Amniotic epithelial cell (primary cell): ENCODE measurements at regions not wholly inside any gene's neighbourhood (a gene's known extent, or its start where the extent isn't known, plus 50 kb on each side); places are given as distances from the start of the nearest gene placed in this dataset.

Experiments
- DNase-seq: peaks from one replicate; pipeline ENCODE4 v3.0.0-alpha.2; 2010; ENCODE audit warnings: low read depth

DNA sequence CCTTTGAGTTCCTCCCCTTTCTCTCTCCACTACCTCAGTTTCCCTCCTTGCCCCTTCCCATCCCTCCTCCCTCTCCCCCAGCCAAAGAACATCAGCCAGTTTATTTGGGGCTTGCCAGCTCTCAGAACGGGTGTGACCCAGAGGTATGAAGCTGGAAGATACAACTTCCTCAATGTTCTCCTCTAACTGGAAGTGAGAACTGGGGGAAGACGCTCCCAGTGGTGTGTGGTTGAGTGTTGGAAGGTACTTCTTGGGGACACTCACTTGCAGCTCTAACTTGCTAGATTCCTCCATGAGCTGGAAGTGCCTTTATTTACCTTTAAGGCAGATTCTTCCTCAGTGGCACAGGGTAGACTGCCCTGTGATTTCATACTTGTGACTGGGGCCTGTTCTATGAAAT, 110.5 kb upstream of the HABP2 start:
- DNase-seq, result no peak

DNA sequence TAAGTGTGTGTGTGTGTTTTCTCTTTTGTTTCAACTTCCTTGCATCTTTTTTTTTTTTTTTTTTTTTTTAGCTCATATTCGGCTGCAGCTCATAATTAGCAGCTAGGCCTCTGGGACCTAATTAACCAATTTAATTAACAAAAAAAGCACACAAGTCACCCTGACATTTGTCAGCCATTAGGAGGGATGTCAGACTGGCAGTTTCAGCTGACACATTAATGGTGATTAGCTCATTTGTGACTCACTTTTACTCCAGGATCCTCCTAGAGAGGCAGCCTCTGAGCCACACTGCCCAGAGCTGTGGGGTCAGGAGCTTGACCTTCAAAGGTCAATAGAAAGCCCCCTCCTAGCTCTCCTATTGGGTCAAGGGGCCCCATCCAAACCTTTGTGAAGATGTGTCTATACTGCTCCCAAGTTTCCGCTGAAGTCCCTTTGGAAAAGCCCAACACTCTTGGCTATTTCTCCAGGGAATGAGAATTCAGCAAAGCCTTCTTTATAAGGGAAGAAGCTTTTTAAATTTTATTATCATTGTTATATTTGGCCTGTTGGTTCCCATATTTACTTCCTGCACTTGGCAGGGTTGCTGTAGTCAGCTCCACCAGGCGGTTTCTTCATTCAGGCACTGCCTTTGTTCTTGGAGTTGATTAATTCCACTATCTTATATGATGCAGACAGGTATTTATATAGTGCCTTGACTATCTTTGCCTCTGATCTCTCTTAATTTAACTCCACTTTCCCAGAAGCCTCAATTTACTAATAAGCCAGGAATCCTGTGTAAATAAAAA, 109.5 kb upstream of the HABP2 start:
- no peak for DNase-seq

DNA sequence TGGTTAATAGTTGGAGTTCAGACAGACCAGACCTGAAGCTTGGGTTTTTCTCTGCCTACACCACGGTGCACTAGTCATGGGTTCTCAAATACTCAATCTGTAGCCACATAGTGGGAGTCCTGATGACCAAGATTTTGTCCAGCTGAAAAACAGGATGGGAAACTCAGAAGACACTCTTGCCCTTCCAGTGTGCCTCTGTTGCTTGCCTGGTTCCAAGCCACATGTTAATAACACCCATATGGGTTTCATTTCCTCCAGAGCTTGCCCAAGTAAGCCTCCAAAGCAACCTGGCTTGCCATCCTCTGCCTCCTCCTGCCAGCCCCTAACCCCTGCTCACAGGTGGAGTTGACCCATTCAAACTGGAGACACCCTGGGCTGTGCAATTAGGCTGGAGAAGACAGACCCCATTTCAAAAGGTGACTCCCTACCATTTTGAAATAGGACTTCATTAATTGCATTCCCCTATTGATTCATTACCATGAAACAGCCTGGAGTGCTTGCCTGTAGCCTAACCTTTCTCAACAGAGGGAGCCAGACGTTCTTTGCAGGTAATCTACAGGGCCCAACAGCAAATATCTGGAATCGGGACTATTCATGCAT, 108.0 kb upstream of the HABP2 start:
- no peak for DNase-seq

DNA sequence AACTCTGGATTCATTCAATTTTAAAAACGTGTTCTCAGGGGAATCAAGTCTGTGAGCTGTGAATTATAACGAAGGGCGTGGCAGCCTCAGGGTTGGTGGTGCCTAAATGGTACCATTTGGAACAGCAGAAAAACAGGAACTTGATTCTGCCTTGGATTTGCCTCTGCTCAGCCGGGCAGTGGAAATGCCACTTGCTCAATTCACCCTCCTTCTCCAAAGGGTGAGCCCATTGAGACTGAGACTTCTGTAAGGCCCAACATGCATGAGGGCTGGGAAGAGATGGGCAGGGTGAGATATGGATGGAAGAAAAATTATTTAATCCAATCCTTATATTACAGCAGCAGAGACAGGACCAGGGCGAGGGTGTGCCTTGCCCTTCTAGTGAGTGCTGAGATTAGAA, 107.1 kb upstream of the HABP2 start:
- no peak for DNase-seq

GRCh38 chr10:113446739-113447138, 106.1 kb upstream of the HABP2 start:
- no peak for DNase-seq

DNA sequence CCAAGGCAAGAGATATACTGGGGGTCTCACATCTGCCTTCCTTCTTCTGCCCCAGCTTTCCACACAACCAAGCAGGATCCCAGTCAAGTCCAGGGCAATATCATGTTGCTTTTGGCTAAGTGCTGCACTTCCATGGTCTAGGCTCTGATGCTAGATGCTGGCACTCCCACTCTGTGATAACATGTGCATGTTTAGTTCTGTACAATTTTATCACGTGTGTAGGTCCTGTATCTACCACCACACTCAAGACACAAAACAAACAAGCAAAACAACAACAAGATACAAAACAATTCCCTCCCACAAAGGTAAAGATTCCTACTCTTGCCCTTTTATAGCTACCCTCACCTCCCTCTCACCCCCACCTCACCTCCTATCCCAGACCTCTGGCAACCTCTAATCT, 105.6 kb upstream of the HABP2 start:
- no peak for DNase-seq

DNA sequence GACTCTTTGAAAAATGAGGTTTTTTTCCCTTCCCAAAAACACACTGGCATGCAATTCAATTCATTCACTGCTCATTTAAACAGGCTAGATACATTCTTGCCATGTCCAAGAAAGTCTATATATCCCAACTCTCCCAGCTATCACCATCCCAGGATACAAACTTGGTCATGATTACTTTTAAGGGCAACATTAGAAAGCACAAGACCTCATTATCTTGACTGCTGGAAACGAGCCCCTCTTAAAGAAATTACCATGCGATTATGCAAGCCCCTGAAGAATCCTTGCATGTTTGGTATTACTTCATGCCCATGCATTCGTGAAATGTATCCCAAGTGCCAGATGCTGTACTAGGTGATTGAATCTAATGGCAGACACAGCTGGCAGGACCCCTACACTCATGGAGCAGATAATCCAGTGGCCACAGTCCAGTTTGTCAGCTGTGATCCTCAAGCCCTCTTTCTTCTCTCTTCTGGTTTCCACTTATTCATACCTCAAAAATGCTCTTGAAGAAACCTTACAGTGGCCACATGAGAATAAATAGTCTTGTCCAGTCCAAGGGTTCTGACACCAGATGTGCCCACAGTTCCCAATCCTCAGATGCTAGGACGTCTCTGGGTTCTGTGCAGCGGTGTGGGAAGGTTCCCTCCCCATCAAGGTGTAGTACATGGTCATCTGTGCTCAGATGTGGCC, 103.7 kb upstream of the HABP2 start:
- DNase-seq, result no peak

- DNase-seq, result no peak
These were observed 102.6 kb upstream of the HABP2 start for GRCh38 chr10:113450046-113450804.

DNA sequence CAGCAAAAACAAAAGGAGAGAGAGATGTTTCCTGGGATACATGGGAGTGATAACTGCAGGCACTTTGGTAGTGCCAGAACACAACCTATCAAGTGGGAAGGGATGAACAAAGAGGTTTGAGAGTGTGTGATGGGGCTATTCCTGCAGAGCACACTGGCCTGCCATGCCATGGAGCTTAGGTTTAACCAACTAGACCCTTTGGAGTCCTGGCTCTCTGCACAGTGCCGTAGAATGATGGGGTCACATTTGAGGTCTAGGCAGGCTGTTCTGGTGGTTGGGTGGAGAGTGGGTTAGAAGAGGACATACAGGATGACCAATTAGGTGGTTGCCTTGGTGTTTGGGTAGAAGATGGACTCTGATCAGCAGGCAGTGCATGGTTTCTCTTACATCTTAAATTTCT, 101.9 kb upstream of the HABP2 start:
- no peak for DNase-seq

DNA sequence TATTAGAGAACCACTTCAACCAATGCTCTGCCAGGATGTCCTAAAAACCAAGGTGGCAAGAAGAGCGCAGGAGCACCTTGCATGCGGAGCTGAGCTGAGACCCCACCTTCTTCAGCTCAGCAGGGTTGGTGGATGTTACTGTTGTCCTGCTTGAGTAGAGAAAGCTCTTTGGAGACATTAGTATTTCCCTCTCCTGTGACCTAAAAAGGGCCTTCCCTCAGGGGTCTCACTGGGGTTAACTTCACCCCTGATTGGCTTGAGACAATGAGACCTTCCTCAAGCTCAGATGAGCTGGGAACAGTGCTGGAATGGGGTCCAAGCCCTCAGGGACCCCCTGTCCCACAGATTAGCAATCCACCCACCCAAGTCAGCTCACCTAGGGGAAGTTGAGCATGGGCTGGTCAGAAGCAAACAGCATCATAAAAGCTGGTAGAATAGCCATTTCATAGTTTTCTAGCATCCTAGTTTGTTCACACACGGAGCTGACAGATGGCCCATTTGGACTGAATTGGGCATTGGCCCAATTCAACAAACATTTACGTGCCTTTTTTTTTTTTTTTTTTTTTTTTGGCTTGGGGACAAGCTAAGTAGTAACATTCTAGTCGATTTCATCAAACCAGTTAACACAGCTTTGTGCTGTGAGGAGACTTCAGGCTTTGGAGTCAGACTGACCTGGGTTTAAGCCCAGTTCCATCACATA, 100.6 kb upstream of the HABP2 start:
- DNase-seq, result no peak

- no peak for DNase-seq
These were observed 99.5 kb upstream of the HABP2 start for GRCh38 chr10:113453351-113453750.

DNA sequence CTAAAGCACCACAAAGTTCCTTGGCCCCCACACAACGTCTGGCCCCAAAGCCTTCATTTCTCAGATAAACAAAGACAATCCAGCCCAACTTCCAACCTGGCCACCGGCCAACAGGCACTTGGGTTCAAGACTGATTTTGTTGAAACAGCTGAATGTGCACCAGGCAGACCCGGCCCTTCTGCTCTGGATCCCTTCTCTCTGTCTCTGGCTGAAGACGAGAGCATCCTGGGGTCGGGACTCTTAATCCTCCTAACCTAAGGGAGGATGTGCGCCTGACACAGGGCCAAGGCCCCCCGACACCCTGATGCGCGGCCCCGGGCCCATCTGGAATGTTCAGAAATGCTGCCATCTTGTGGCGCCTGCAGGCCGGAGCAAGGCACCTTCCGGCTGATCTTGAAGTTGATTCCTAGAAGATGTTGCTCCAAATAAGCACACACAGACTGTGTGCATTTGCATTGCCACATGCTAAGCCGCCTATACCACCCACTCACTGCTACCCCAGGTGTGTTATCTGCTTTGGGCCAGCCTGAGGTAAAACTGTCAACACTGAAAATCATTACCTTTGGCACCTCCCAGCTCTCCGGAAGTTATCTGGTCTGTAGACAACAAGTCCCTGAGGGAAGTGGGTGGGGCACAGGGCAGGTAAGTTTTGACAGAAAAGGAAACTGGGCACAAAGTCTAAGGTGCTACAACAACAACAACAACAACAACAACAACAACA, 98.4 kb upstream of the HABP2 start:
- peak; percentile 10 for DNase-seq

- no peak for DNase-seq
These were observed 96.9 kb upstream of the HABP2 start for GRCh38 chr10:113455947-113456346.

DNA sequence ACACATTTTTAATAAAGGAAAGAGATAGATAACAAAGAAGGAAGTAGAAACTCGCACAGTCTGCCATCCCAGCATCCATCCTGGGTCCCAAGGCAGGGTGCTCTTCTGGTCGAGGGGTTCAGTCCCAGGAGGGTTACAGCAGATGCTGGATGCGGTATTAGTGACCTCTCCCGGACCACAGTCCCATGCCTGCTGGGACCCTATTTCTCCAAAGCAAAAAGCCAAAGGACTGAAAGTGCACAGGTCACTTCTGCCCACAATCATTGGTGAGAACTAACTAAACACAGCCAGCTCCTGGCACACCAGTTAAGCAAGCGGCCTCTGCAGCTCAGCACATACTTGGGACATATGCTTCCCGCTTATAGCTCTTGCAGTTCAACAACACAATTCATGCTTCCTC, 96.1 kb upstream of the HABP2 start:
- DNase-seq, result no peak

- DNase-seq, result no peak
These were observed 95.4 kb upstream of the HABP2 start for GRCh38 chr10:113457408-113457807.

- no peak for DNase-seq
These were observed 94.4 kb upstream of the HABP2 start for GRCh38 chr10:113458451-113458850.

- DNase-seq, result no peak
These were observed 93.9 kb upstream of the HABP2 start for GRCh38 chr10:113458944-113459343.

DNA sequence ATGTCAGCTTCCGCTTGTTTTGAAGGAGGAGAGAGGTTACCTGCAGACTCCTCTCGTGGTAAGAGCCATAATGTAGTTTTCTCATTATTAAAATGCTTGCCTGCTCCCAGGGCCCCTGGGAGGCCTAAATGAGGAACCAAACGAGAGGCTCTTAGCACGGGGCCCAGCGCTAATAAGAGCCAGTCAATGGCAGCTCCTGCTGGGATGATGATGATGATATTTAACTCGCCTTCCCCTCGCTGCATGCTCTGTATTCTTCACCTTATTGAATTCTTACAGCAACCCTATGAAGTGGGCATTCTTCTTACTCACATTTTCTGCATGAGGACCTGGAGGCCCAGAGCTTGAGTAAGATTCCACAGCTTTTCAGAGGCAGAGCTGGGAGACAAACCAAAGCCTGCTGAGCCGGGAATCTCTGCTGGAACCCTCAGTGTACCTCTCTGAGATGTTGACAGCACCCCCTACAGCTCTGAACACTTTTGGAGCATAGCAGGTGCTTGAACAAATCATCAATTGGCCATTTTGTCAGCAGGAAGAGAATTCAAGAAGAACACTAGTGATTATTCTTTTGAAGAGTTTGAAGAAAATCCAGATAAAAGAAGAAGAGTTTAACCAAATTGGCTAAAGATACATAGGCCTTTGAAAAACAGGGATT, 93.1 kb upstream of the HABP2 start:
- no peak for DNase-seq

DNA sequence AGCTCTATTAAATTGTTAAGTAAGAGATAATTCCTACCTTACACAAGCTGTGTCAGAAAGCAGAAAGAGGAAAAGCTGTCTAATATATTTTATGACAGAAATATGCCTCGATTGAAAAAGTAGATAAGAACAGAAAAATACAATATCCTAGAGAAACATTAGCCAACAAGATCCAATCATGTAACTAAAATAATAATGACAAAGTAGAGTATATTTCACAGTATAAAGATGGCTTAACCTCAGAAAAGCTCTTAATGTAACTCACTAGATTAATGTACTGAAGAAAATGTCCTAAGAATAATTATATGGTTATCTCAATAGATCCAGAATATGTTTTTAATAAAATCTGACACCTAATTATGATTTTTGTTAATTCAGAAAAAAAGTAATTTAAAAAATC, 89.8 kb upstream of the HABP2 start:
- DNase-seq, result no peak

GRCh38 chr10:113463777-113464176, 89.1 kb upstream of the HABP2 start:
- no peak for DNase-seq

- DNase-seq, result no peak
These were observed 83.1 kb upstream of the HABP2 start for GRCh38 chr10:113469796-113470195.
